ENCODE measurements at regions not wholly inside any gene's neighbourhood (a gene's known extent, or its start where the extent isn't known, plus 50 kb on each side); places are given as distances from the start of the nearest gene placed in this dataset.

GRCh38 chr2:136213836-136214235 is 95.9 kb upstream of the CXCR4 start:
- no peaks in the 10 kb centered on the region for H3K9me3 ChIP-seq (ENCODE audit: control insufficient read depth, low read depth, low read length)
- H4K5ac ChIP-seq (ENCODE audit: insufficient read length, low read depth, low read length): no peak overlapping the region
- Mint-ChIP-seq H3K27ac (no peak overlapping the region), H3K4me1 (no peaks in the 10 kb centered on the region), H3K4me3 (no peak overlapping the region), H3K36me3 (ENCODE audit: insufficient read depth in 1 of 3, low read depth in 3 of 3) (peaks cover 0 to 3% (median 0%) of the 10 kb centered on the region in 3 experiments; a peak in 2 of 7 replicates), H3K9me3 (peaks cover 0 to 3% of the 10 kb centered on the region in 2 experiments; a peak in 3 of 5 replicates), H3K27me3 (ENCODE audit: low read depth) (peaks cover 2% of the 10 kb centered on the region)
- no peak overlapping the region for H2AK5ac ChIP-seq (ENCODE audit: insufficient read length, low read length)
- no peak overlapping the region for H2BK20ac ChIP-seq (ENCODE audit: low read depth, low read length, poor library complexity, severe bottlenecking)
- H3K27me3 ChIP-seq (ENCODE audit: insufficient read depth, low read length): no peaks in the 10 kb centered on the region; the same call in 1 of the 2 replicates
- WGBS (ENCODE audit: extremely low coverage, insufficient read length, low lambda C conversion rate): no CpG with 5 or more reads among the region's 3 CpGs
- no peak overlapping the region for H3K18ac ChIP-seq (ENCODE audit: insufficient read length, low read depth, low read length)
- no peaks in the 10 kb centered on the region for H3K23me2 ChIP-seq (ENCODE audit: insufficient read length, low read depth, low read length, poor library complexity, severe bottlenecking)
- no peak overlapping the region for H3K27ac ChIP-seq (ENCODE audit: insufficient read length, low read depth, low read length)
- no peaks in the 10 kb centered on the region for H3K4me1 ChIP-seq (ENCODE audit: insufficient read depth, low read length)
- H2BK120ac ChIP-seq (ENCODE audit: low read depth, low read length, poor library complexity, severe bottlenecking): no peak overlapping the region
- H4K20me1 ChIP-seq (ENCODE audit: control insufficient read depth, insufficient read depth, insufficient read length): no peaks in the 10 kb centered on the region
- no peak overlapping the region for H3K14ac ChIP-seq (ENCODE audit: insufficient read depth, low read length)
- H3T11ph ChIP-seq (ENCODE audit: low read length): no peak overlapping the region
- no peak for TF ChIP-seq CTCF (conservative IDR thresholded peaks at IDR 0.05)
- no peaks in the 10 kb centered on the region for H3K79me2 ChIP-seq (ENCODE audit: insufficient read depth, low read length)
- no peak overlapping the region for H3K56ac ChIP-seq (ENCODE audit: insufficient read length, low read depth, low read length)
- H3K4me2 ChIP-seq (ENCODE audit: insufficient read depth, insufficient read length, low read length): no peak overlapping the region
- no peak overlapping the region for H3K9ac ChIP-seq (ENCODE audit: extremely low read depth, insufficient read length, low read length)
- H2BK5ac ChIP-seq (ENCODE audit: insufficient read length, low read length): no peak overlapping the region
- no peak overlapping the region for H3K23ac ChIP-seq (ENCODE audit: insufficient read length, low read depth, low read length)
- H2AFZ ChIP-seq (ENCODE audit: low read length): no peak overlapping the region
- H4K8ac ChIP-seq (replicated peaks; ENCODE audit: insufficient read length, low read depth, low read length): no peak overlapping the region
- H2BK15ac ChIP-seq (ENCODE audit: low read depth, low read length): no peak overlapping the region
- H2BK12ac ChIP-seq (ENCODE audit: insufficient read length, low read depth, low read length): no peak overlapping the region
- no peak overlapping the region for H4K91ac ChIP-seq (ENCODE audit: insufficient read length, low read depth, low read length)
- H3K79me1 ChIP-seq (ENCODE audit: insufficient read depth, low read depth, low read length, poor library complexity, severe bottlenecking): no peaks in the 10 kb centered on the region
- no peak overlapping the region for H3K4ac ChIP-seq (ENCODE audit: low read depth, low read length)
- no peak for DNase-seq
